CD4-positive, alpha-beta T cell (primary cell): ENCODE measurements at regions not wholly inside any gene's neighbourhood (a gene's known extent, or its start where the extent isn't known, plus 50 kb on each side); places are given as distances from the start of the nearest gene placed in this dataset.

Experiments
- ATAC-seq: fragments of 200-7000 bp; cut with Tn5 transposase; one replicate; pipeline ENCODE4 v1.10.0; 2022; ENCODE audit warnings: mild to moderate bottlenecking; ENCODE audit not compliant: poor library complexity
- CTCF ChIA-PET: fragments of 350-600 bp; sonication (Branson Sonifier 250); formaldehyde crosslinking; loops from one replicate; lab custom pipeline; 2021; ENCODE audit warnings: antibody characterized with exemption, inconsistent platforms; lab: Charles Lee
- POLR2A ChIA-PET: fragments of 350-600 bp; sonication (Branson Sonifier 250); formaldehyde crosslinking; loops from one replicate; lab custom pipeline; 2021; ENCODE audit warnings: antibody characterized with exemption, inconsistent platforms; lab: Charles Lee
- DNase-seq, 14 experiments: peaks; one replicate each; pipeline ENCODE4 v3.0.0-alpha.2; 2013 to 2020; ENCODE audit warnings: mixed read lengths in 2 of 14
- H3K27ac ChIP-seq, 2 donors: one replicate each; pipeline versions ENCODE4 v1.5.1 to v1.7.0; 2013; ENCODE audit warnings: low read length in 2 of 2, low read depth in 1 of 2, mild to moderate bottlenecking in 1 of 2
- H3K27me3 ChIP-seq, 2 experiments: 1 replicate in 1 of 2; 2 replicates in 1 of 2; pipeline versions ENCODE4 v1.6.1 to v1.7.0; 2013; ENCODE audit warnings: low read length in 2 of 2, control low read depth in 1 of 2, mild to moderate bottlenecking in 1 of 2, moderate library complexity in 1 of 2; ENCODE audit not compliant: insufficient read depth in 2 of 2, control insufficient read depth in 1 of 2
- H3K36me3 ChIP-seq: one replicate; pipeline ENCODE4 v1.6.1; 2013; ENCODE audit warnings: low read length, control low read depth; ENCODE audit not compliant: insufficient read depth
- H3K4me1 ChIP-seq: one replicate; pipeline ENCODE4 v1.6.1; 2013; ENCODE audit warnings: low read length, control low read depth; ENCODE audit not compliant: insufficient read depth
- H3K4me3 ChIP-seq: one replicate; pipeline ENCODE4 v1.5.1; 2013; ENCODE audit warnings: mild to moderate bottlenecking, low read length, moderate library complexity
- H3K9me3 ChIP-seq, 2 experiments: 1 replicate in 1 of 2; 2 replicates in 1 of 2; pipeline versions ENCODE4 v1.6.1 to v1.7.0; 2013; ENCODE audit warnings: low read length in 2 of 2, mild to moderate bottlenecking in 2 of 2, control low read depth in 1 of 2, moderate library complexity in 1 of 2; ENCODE audit not compliant: control insufficient read depth in 1 of 2, insufficient read depth in 1 of 2
- H3K27ac Mint-ChIP-seq: one replicate; pipeline ENCODE4 v1.8.0; 2020; ENCODE audit warnings: mixed read lengths
- H3K27me3 Mint-ChIP-seq: one replicate; pipeline ENCODE4 v1.8.0; 2021; ENCODE audit warnings: mixed read lengths
- H3K36me3 Mint-ChIP-seq: one replicate; pipeline ENCODE4 v1.8.0; 2021; ENCODE audit warnings: low read depth, mixed read lengths
- H3K4me1 Mint-ChIP-seq: one replicate; pipeline ENCODE4 v1.8.0; 2021; ENCODE audit warnings: low read depth, mixed read lengths
- H3K4me3 Mint-ChIP-seq: one replicate; pipeline ENCODE4 v1.8.0; 2020; ENCODE audit warnings: mild to moderate bottlenecking, mixed read lengths
- H3K9me3 Mint-ChIP-seq: one replicate; pipeline ENCODE4 v1.8.0; 2020; ENCODE audit warnings: mixed read lengths
- CTCF ChIP-seq: fragments of 200-600 bp; IDR thresholded peaks from one replicate; pipeline ENCODE4 v1.8.0; 2022; ENCODE audit warnings: antibody characterized with exemption, mild to moderate bottlenecking
- intact Hi-C, 2 experiments: fragments of 100-400 bp; cut with DNase I in 1 of 2; cut with micrococcal nuclease in 1 of 2; formaldehyde crosslinking; loops; one replicate each; pipeline versions ENCODE4 v1.15.1 to v1.9.0; 2023 to 2025; cut with DNase I, micrococcal nuclease

- CTCF ChIA-PET = no interaction called here
- Histone ChIP-seq H3K4me3 (no peak overlapping the region), H3K4me1 (no peaks in the 10 kb centered on the region), H3K27ac (no peak overlapping the region), H3K27me3 (no peaks in the 10 kb centered on the region), H3K36me3 (no peaks in the 10 kb centered on the region), H3K9me3 (peaks cover 0 to 4% of the 10 kb centered on the region in 2 experiments)
- POLR2A ChIA-PET = no interaction called here
- no peak overlapping the region for H3K4me3 Mint-ChIP-seq
- intact Hi-C loops = no loop called here
- no peaks in the 10 kb centered on the region for H3K4me1 Mint-ChIP-seq
- ATAC-seq (no peak), DNase-seq (no peak)
- no peak for TF ChIP-seq CTCF
- no peaks in the 10 kb centered on the region for H3K36me3 Mint-ChIP-seq
- no peaks in the 10 kb centered on the region for H3K9me3 Mint-ChIP-seq
- H3K27me3 Mint-ChIP-seq = peaks cover 2% of the 10 kb centered on the region
- H3K27ac Mint-ChIP-seq = no peak overlapping the region
These were observed 158.1 kb downstream of the TTC32 start for GRCh38 chr2:19743641-19744040.

- no peak for TF ChIP-seq CTCF
- H3K36me3 Mint-ChIP-seq = no peaks in the 10 kb centered on the region
- H3K4me3 Mint-ChIP-seq = no peak overlapping the region
- H3K9me3 Mint-ChIP-seq = no peaks in the 10 kb centered on the region
- ChIA-PET CTCF (no interaction called here), POLR2A (no interaction called here)
- Histone ChIP-seq H3K4me1 (no peaks in the 10 kb centered on the region), H3K27ac (no peak overlapping the region), H3K27me3 (no peaks in the 10 kb centered on the region), H3K9me3 (peaks cover 0 to 4% of the 10 kb centered on the region in 2 experiments), H3K36me3 (no peaks in the 10 kb centered on the region), H3K4me3 (no peak overlapping the region)
- peaks cover 9% of the 10 kb centered on the region for H3K27me3 Mint-ChIP-seq
- ATAC-seq = no peak
- intact Hi-C loops = no loop called here
- no peaks in the 10 kb centered on the region for H3K4me1 Mint-ChIP-seq
- DNase-seq = no peak
- H3K27ac Mint-ChIP-seq = no peak overlapping the region
These were observed 158.9 kb downstream of the TTC32 start for GRCh38 chr2:19742872-19743271.

GRCh38 chr2:19739256-19739655, 162.5 kb downstream of the TTC32 start:
- H3K36me3 Mint-ChIP-seq = no peaks in the 10 kb centered on the region
- no peak for TF ChIP-seq CTCF
- CTCF ChIA-PET = no interaction called here
- DNase-seq = no peak
- POLR2A ChIA-PET = no interaction called here
- ATAC-seq = no peak
- no peaks in the 10 kb centered on the region for H3K4me1 Mint-ChIP-seq
- H3K27ac Mint-ChIP-seq = no peak overlapping the region
- H3K27me3 Mint-ChIP-seq = peaks cover 15% of the 10 kb centered on the region
- H3K4me3 ChIP-seq = no peak overlapping the region
- no peaks in the 10 kb centered on the region for H3K36me3 ChIP-seq
- no peak overlapping the region for H3K27ac ChIP-seq
- no peaks in the 10 kb centered on the region for H3K27me3 ChIP-seq
- intact Hi-C loops = no loop called here
- H3K9me3 Mint-ChIP-seq = no peaks in the 10 kb centered on the region
- H3K9me3 ChIP-seq = no peaks in the 10 kb centered on the region
- H3K4me1 ChIP-seq = no peaks in the 10 kb centered on the region
- H3K4me3 Mint-ChIP-seq = no peak overlapping the region
